GM23248 (cell line): ENCODE measurements at regions not wholly inside any gene's neighbourhood (a gene's known extent, or its start where the extent isn't known, plus 50 kb on each side); places are given as distances from the start of the nearest gene placed in this dataset.

ENCODE experiments used
- EZH2 ChIP-seq: fragments of 200-600 bp; sonication (generic); IDR thresholded peaks from 2 replicates; pipeline ENCODE4 v1.6.1; 2018; ENCODE audit warnings: antibody characterized with exemption, mild to moderate bottlenecking; ENCODE audit not compliant: insufficient read depth, poor library complexity, severe bottlenecking
- EZH2phosphoT487 ChIP-seq: fragments of 200-600 bp; sonication (generic); IDR thresholded peaks from 2 replicates; pipeline ENCODE4 v1.6.1; 2018; ENCODE audit warnings: antibody characterized with exemption, moderate library complexity, mild to moderate bottlenecking, low read depth; ENCODE audit not compliant: insufficient read depth

DNA sequence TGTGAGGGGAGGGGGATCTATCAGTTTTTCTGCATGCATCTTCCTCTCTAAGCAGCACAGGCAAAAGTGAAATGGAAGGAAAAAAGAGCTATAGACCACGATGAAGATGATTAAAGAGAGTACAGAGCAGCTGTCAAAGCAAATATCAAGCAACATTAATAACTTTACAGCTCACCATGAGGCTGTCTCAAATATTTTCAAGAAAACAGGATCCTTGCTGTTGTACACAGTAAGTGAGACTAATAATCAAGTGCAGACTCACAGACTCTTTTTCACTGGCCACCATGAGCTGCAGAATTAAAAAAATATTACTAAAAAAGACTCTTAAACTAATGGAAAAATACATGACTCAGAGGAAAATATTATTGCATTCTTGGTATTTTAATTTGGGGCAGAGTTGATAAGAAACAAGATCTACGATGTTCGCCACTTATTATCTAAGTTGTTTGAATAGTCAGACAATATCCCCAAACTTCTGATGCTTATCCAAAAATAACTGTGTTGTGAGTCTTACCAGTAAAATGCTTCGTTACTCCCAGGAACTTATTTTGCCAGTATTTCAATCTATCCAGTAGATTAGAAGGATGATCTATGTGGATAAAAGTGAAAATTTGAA is 817.5 kb upstream of the ALCAM start:
- TF ChIP-seq EZH2phosphoT487 = no peak
- TF ChIP-seq EZH2 = no peak
